A673 (cell line): ENCODE measurements at regions not wholly inside any gene's neighbourhood (a gene's known extent, or its start where the extent isn't known, plus 50 kb on each side); places are given as distances from the start of the nearest gene placed in this dataset.

Experiments used
- CTCF ChIP-seq: fragments of 300-800, 200-600 bp; sonication (generic); conservative IDR thresholded peaks from 2 replicates; pipeline ENCODE4 v1.5.1; 2017; ENCODE audit warnings: low read depth, mild to moderate bottlenecking, antibody characterized with exemption, low read length, moderate library complexity, mixed read lengths
- EZH2 ChIP-seq: fragments of 200-600 bp; sonication (generic); IDR thresholded peaks from 2 replicates; pipeline ENCODE4 v1.6.1; 2017; ENCODE audit warnings: borderline replicate concordance, low read depth, mild to moderate bottlenecking, mixed read lengths, antibody characterized with exemption, low read length; ENCODE audit not compliant: poor library complexity, severe bottlenecking

- TF ChIP-seq CTCF (no peak), EZH2 (no peak)
Observed at GRCh38 chr18:40366521-40366920, 1588.5 kb upstream of the PIK3C3 start.
